ENCODE measurements at regions not wholly inside any gene's neighbourhood (a gene's known extent, or its start where the extent isn't known, plus 50 kb on each side); places are given as distances from the start of the nearest gene placed in this dataset.
A peak's percentile ranks its signal among the peaks of the same experiment; 100 is the strongest.

DNA sequence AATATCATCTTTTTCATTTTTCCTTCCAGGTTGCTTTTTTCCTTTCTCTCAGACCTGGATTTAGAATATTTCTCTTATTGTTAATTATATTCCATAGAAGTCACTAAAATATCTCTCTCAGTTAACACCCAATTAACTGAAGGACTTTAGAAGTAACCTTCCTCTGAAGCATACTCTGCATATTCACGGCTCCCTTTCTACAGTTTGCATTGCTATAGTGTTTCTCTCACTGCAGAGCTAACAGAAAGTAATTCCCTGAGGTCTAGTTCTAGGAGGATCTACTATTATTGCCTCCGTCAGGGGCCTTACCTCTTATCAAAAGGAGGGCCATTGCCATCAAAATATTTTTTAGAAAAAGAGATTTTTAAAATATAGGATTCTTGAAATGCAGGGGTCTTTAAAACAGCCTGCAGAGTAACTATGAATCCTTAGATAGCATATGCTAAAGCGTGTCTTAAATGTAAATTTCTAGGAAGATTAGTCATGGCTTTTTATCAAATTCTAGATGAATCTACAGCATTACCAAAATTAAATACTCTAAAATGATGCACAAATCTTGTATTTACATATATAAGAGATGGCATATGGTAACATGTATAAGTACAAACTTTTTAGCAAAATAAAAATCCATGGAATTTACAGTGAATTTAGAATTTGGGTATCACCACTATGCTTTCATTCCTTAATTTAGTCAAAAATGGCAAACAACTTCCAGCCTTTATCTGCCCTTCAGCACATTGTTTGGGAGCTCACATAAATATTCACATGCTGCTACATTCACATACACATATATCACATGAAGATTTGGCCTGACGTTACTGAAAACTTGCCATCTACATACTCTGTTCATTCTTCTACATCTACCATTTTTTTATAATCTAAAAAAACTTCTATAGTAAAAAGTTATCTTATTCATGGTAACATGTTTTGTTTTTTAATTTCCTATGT lies 696.8 kb downstream of the OTOL1 start:
- DNase-seq (ENCODE audit: low spot score), result no peak

DNA sequence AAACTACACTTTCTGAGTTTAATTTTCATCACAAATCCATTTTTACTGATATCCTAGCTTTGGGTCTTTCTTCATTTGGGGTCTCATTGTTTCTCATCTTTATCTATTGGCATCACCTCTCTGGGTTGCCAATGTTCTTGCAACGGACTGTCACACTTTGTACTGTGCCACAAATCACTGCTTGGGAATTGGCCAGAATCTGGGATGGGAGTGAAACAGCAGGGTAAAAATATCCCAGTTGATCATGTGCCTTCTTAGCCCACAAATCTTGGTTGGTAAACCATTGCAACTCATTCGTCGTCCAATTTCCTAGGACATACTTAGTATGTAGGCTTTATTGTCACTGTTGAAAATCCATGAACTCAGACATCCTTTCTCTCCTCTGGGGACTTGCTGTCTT lies 698.5 kb downstream of the OTOL1 start:
- no peak for DNase-seq (ENCODE audit: low spot score)

DNA sequence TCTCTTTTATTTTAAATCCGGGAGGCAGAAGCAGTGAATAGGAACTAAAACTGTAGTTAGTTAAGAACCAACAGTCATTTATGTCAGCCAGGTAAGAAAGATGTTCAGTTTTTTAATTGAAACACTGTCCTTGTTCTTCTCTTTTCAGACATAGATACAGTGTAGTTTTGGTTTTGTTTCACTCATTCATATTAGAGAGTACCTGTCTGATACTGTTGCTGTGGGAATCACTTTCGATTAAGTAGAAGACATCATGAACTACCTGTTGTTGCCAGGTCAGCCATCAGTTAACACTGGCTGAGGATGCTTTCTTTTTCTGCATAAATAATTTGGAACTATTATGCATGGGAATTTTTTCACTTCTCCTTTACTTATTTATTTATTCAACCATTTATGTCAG lies 700.4 kb downstream of the OTOL1 start:
- DNase-seq (ENCODE audit: low spot score), result no peak

DNA sequence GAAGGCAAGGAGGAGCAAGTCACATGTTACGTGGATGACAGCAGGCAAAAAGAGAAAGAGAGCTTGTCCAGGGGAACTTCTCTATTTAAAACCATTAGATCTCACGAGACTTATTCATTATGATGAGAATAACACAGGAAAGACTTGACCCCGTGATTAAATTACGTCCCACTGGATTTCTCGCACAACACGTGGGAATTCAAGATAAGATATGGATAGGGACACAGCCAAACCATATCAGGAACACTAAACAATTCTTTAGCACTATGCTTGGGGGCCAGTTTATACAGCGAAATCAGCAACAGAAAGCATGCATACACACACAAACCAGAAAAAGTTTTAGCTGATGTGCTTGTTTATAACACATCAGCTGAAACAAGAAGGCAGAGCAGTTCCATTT lies 704.2 kb downstream of the OTOL1 start:
- no peak for DNase-seq (ENCODE audit: low spot score)

DNA sequence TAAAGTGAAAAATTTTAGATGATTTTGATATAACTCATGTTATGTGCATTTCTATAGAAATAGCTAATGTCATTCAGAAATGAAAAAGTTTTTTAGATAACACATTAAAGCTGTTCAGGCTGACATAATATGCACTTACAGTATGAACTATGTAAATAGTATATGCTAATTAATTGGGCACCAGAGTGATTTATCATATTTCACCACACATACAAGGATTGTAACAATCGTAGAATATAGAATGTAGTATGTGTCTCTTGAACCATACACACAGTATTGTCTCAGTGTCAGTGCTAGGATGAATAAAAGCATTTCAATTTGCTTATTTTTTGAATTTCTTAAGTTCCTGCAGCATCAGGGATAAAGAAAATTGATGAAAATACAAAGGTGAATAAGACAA lies 710.0 kb downstream of the OTOL1 start:
- no peak for DNase-seq (ENCODE audit: low spot score)

DNA sequence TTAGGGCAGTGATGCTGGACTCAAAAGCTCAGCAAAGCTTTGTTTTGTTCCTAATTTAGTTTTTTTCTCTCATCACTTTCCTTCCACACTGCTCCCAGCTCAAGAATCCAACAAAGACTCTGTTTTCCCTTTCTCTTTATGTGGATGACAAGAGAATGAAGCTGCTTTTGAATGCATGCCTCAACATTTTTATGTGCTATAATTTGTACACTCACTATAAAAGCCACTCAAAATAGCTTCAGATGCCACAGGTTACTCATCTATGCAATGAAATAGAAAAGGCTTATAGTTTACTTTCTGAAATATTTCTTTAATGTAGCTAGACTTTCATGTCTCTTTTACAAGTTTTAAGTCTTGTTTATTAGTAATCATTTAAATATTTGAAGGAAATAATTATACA lies 714.9 kb downstream of the OTOL1 start:
- DNase-seq (ENCODE audit: low spot score), result no peak

DNA sequence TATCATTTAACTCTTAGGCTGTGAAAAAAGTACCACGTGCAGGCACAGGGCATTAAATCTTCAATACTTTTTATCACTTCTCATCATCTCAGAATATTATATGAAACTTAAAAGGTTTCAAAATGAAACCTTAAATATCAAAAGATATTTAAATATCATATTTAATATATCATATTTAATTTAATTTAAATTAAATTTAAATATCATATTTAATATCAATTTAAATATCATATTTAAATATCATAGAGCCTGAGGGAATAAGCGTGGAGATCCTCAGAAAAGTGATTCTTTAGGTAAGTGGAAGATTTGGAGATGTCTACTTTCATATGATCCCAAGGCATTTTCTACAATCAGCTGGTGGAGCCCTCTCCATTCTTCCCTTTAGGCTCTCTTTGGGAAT lies 716.6 kb downstream of the OTOL1 start:
- no peak for DNase-seq (ENCODE audit: low spot score)

DNA sequence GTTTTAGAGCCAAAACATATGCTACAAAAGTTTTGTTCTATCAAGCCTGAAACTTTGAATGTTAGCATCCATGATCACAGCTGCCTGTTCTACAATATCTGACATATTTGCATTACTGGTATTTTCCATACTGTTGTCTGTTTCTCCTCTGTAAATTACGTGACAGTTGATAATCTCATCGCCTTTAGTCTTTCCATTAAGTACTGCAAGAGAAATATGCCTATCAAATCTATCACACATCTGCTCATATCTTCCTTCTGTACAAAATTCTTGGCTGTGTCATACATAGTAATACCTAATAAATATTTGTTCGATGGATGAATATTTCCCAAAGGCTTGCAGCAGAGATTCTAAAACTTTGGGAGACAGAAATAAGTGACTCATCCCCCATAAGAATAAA lies 717.3 kb downstream of the OTOL1 start:
- peak; percentile 13 for DNase-seq (ENCODE audit: low spot score)

DNA sequence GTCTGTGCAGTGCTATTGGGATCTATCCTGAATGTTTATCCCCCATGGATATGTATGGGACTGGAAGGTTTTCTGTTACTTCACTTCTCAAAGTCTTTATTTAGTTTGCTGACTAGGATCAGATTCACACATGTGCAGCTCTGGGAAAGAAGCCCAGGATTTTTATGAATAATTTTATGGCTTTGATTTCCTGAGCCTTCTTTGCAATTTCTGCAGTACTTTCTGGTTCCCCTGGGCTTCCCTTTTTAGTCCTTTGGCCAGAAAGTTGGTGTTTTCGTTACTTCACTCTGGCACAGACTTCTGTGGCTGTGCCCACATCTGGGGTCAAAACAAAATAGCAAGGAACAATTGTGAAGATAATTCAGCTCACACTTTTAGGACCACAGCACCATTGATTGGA lies 721.0 kb downstream of the OTOL1 start:
- peak; percentile 66 for DNase-seq (ENCODE audit: low spot score)

DNA sequence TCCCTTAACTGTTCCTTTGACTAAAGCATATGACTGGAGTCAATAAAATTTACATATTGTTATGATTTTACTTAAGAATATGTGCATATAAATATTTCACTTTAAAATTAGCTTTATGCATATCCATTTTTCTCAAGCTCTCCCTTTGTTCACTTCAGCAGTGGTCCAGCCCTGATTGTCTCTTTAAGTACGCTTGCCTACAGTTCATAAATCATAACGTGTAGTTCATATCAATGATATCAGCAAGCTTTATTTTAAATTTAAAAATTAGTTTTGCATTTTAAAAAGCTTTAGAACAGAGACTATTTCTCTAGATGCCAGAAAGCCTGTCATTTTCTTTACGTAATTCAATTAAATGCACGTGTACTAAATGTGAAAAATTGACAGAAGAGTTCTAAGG lies 721.9 kb downstream of the OTOL1 start:
- DNase-seq (ENCODE audit: low spot score), result no peak

DNA sequence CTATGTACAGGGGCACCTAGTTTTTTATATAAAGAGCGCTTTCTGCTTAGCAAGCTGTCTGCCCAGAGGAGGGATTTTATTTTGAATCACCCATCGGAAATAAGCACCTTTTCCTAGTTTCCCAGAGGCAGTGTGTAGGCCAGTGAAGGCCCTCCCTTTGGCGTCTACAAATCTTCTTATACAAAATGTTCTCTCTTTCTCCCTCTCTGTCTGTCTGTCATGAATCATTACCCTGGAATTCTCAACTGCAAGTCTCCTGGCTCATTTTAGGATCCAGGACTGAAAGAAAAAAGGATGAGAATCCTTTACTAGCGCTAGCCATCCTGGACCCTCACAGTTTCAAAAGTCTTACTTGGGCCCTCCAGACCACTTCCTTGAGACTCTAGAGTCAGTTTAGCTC lies 728.1 kb downstream of the OTOL1 start:
- no peak for DNase-seq (ENCODE audit: low spot score)

DNA sequence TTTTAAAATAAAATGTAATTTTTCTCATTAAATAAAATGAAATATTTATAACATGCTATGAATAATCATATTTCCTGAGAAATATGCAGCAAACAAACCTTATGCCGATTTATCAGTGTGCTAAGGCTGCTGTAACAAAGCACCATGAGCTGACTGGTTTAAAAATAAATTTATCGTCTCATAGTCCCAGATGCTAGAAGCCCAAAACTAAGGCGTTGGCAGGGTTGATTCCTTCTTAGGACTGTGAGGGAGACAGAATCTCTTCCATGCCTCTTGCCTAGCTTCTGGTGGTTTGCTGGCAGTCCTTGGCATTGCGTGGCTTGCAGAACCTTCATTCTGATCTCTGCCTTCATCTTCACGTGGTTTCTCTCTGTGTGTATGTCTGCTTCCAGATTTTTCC lies 740.3 kb downstream of the OTOL1 start:
- no peak for DNase-seq (ENCODE audit: low spot score)

DNA sequence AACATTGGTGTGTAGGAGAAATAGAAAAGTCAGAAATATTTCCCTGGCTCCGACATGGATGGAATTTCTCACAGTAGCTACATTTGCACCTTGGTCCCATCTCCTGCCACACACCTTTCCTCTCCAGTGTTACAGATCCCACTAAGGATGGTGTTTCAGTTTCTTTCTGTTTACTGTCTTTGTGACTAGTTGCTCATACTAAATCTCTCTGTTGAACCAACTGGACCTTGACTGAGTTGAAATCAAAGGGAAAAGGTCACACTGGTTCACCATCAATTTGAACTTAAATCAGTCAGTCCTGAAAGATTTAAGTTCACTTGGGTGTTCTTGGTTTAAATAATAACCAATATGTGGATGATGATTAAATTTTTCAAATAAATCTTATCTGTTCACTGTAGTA lies 754.2 kb downstream of the OTOL1 start:
- no peak for DNase-seq (ENCODE audit: low spot score)

DNA sequence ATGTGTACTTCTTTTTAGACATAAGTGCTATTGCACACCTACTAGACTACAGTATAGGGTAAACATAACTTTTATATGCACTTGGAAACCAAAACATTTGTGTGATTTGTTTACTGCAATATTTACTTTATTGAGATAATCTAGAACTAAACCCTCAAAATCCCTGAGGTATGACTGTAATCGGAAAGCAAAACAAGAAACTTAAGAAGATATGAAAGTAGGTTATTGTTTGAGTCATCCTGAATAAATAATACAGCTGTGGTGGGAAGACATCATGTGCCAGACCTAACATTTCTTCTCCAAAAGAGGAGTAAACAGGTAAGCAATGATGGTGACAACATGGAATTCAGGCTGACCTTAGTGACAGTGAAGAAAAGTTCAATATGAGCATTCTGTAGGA lies 765.5 kb downstream of the OTOL1 start:
- no peak for DNase-seq (ENCODE audit: low spot score)

DNA sequence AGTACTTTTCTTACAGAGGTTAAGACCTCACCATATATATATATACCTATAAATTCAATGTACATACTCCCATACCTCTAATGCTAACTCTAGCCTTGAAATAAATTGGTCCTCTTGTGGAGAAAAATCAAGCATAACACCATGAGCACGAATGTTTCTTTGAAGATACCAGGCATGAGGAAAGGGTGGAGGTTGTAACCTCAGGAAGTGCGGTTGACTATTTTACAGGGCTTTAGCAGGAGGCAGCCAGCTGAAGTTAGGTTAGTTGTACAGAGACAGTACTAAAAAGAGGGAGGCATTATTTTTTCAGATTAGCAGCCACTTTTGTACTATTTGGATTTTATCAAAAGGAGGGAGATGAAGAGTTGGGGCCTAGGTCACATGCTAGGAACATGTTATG lies 767.0 kb downstream of the OTOL1 start:
- DNase-seq (ENCODE audit: low spot score), result no peak

DNA sequence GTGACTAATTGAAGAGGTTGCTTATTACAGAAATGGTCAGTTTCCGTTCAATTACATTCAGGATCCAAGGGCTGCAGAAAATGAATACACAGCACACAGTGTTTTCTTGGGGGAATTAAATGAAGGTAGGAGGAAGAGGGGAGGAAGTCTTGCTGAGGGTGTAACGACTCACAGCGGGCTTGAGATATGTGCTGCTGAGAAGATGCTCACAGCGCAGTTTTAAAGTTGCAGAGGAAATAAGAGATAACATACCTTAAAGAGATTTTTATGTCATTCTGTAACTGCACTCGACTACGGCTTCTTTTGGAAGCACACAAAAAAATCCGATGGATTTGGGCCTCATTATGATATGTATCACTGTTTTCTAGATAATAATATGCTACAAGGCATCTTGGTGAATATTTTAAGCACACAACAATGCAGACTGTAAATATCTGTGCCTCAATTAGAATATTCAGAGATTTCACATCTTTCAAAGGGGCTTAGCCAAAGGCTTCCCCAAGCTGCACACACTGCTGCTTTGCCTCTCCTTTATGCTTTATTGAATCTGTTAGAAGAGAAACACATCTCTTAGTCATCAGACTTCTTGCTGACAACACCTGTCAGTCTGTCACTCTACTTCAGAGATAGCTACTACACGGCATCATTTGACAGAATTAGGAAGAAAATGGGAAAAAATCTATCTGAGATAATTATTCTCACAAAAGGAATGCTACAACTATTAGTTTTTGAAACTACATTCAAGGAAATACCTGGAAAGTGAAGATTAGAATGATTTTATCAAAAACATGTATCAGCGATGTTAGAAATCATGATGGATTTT lies 773.2 kb downstream of the OTOL1 start:
- DNase-seq (ENCODE audit: low spot score), result no peak

DNA sequence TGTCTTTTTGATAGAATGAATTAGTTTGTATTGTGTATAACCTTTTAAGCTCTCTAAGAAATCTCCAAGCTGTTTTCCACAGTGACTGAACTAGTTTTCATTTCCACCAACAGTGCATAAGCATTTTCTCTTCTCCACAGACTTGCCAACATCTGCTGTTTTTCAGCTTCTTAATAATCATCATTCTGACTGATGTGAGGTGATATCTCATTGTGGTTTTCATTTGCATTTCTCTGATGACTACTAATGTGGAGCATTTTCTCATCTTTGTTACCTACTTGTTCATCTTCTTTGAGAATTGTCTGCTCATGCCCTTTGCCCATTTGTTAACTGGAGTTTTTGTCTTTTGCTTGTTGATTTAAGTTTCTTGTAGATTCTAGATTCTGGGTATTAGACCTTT lies 777.5 kb downstream of the OTOL1 start:
- DNase-seq (ENCODE audit: low spot score), result no peak

DNA sequence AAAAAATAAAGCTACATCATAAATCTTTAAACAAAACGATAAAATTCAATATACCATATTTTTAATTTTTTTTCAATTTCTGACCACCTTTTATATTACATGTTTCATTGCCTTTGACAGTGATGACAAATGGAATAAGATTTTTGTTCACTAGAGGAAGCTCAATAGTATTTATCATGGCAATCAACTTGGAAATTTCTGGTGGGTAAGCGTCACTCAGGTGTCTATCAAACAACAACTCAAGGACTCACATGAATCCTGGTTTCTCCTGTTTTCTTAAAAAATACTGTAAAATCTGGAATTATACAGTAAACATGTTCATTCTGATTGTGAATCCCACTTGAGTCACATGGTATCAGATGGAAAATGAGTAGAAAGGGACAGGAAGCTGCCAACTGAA lies 782.2 kb downstream of the OTOL1 start:
- no peak for DNase-seq (ENCODE audit: low spot score)

DNA sequence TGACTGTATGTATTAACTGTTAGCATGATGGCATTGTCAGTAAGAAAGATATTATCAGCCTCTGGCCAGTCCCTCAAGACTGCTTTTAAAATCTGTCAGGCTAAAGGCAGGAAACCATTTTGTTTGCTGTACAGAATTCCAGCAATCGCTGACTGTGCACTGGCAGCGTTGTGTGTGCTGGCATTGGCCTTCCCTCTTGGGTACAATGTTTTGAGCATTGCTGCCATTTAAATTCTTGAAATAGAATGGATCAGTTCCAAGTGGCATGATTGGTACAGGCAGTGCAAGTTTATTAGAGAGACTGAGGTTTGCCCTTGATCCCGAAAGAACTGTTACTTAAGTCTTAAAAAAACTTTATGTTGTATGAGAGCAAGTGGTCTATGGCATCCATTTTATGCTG lies 788.7 kb downstream of the OTOL1 start:
- no peak for DNase-seq (ENCODE audit: low spot score)

DNA sequence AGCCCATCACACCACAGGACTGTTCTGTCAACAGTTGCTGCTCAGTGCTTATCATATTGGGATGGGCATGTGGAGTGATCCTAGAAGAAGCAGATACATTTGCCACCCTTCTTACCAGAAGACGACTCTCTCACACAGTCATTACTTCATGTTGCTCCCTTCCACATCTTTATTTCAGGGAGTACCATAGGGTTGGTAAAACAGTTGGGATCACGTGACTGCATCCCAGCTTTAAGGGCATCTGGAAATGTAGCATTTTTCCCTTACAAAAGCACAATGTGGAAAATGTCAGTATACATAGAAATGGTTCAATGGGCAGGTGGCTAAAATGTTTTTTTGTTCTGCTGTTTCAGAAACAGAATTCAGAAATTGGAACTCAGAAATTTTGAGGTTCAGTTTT lies 791.0 kb downstream of the OTOL1 start:
- DNase-seq (ENCODE audit: low spot score), result no peak

DNA sequence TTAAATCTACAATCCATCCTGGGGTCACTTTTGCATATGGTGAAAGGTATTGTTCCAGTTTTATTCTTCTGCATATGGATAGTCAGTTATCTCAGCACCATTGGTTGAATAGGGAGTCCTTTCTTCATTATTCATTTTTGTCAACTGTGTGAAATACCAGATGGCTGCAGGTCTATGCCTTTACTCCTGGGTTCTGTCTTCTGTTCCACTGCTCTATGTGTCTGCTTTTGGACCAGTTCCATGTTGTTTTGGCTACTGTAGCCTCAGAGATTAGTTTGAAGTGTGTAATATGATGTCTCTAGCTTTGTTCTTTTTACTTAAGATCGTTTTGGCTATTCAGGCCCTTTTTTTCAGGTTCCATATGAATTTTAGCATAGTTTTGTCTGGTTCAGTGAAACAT lies 795.8 kb downstream of the OTOL1 start:
- DNase-seq (ENCODE audit: low spot score), result no peak

DNA sequence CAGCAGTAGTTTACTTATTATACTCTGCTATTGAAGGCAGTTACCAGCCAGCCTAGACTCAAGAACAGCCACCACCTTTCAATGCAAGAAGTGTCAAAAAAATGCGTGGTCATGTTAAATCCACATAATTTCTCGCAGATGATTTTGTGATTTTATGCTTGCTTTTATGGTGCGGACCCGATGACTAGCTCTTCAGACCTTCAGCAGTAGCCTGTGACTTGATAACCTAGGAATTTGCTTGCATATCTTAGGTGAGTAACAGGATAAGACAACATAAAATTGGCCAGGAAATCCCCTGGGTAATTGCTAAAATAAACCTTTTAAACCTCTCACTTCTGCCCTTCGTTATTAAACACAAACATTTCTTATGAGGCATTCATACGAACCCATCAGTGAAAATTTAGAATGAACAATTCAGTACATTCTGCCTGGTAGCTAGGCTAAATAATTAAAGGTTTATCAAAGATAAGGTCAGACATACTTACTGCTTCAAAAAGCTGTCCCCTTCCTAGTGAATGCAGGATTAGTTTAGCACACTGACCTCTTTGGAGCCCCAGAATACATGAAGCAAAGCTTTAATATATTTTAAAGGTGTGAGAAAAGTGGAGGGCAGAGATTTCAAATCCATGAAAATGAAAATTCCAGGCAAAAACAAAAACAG lies 798.8 kb downstream of the OTOL1 start:
- no peak for DNase-seq (ENCODE audit: low spot score)

Measured in umbilical cord (tissue), 1 donor.